Panc1 (cell line): ENCODE measurements at regions not wholly inside any gene's neighbourhood (a gene's known extent, or its start where the extent isn't known, plus 50 kb on each side); places are given as distances from the start of the nearest gene placed in this dataset.

ENCODE experiments used
- TF ChIP-seq, protein P1 (sequence below): fragments of 450-650 bp; IDR thresholded peaks from 2 replicates; pipeline ENCODE4 v1.5.1; 2017; ENCODE audit warnings: mild to moderate bottlenecking
- TF ChIP-seq, protein P2 (sequence below), 2 experiments: IDR thresholded peaks; 2 replicates each; pipeline ENCODE4 v1.6.1; 2011 to 2012; ENCODE audit warnings: low read depth in 2 of 2, control low read depth in 1 of 2, low read length in 1 of 2, mild to moderate bottlenecking in 1 of 2, moderate library complexity in 1 of 2; ENCODE audit not compliant: insufficient read depth in 1 of 2

DNA sequence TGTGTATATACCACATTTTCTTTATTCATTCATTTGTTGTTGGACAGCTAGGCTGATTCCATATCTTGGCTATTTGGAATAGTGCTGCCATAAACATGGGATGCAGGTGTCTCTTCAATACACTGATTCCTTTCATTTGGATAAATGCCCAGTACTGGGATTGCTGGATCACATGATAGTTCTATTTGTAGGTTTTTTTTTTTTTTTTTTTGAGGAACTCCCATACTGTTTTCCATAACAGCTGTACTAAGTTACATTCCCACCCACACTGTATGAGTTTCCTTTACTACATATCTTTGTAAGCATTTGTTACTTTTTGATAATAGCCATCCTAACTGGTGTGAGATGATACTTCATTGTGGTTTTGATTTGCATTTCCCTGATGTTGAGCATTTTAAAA is 437.7 kb downstream of the DIPK2A start:
- TF ChIP-seq, protein P1, sequence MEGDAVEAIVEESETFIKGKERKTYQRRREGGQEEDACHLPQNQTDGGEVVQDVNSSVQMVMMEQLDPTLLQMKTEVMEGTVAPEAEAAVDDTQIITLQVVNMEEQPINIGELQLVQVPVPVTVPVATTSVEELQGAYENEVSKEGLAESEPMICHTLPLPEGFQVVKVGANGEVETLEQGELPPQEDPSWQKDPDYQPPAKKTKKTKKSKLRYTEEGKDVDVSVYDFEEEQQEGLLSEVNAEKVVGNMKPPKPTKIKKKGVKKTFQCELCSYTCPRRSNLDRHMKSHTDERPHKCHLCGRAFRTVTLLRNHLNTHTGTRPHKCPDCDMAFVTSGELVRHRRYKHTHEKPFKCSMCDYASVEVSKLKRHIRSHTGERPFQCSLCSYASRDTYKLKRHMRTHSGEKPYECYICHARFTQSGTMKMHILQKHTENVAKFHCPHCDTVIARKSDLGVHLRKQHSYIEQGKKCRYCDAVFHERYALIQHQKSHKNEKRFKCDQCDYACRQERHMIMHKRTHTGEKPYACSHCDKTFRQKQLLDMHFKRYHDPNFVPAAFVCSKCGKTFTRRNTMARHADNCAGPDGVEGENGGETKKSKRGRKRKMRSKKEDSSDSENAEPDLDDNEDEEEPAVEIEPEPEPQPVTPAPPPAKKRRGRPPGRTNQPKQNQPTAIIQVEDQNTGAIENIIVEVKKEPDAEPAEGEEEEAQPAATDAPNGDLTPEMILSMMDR, result no peak
- TF ChIP-seq, protein P2, sequence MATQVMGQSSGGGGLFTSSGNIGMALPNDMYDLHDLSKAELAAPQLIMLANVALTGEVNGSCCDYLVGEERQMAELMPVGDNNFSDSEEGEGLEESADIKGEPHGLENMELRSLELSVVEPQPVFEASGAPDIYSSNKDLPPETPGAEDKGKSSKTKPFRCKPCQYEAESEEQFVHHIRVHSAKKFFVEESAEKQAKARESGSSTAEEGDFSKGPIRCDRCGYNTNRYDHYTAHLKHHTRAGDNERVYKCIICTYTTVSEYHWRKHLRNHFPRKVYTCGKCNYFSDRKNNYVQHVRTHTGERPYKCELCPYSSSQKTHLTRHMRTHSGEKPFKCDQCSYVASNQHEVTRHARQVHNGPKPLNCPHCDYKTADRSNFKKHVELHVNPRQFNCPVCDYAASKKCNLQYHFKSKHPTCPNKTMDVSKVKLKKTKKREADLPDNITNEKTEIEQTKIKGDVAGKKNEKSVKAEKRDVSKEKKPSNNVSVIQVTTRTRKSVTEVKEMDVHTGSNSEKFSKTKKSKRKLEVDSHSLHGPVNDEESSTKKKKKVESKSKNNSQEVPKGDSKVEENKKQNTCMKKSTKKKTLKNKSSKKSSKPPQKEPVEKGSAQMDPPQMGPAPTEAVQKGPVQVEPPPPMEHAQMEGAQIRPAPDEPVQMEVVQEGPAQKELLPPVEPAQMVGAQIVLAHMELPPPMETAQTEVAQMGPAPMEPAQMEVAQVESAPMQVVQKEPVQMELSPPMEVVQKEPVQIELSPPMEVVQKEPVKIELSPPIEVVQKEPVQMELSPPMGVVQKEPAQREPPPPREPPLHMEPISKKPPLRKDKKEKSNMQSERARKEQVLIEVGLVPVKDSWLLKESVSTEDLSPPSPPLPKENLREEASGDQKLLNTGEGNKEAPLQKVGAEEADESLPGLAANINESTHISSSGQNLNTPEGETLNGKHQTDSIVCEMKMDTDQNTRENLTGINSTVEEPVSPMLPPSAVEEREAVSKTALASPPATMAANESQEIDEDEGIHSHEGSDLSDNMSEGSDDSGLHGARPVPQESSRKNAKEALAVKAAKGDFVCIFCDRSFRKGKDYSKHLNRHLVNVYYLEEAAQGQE (IDR thresholded peaks at IDR 0.05; ENCODE audit: insufficient read depth in 1 of 2, low read depth in 2 of 2, low read length in 1 of 2), result no peak
